GM11168 (cell line): ENCODE measurements at regions not wholly inside any gene's neighbourhood (a gene's known extent, or its start where the extent isn't known, plus 50 kb on each side); places are given as distances from the start of the nearest gene placed in this dataset.

Source experiments
- in situ Hi-C: fragments of 300-500 bp; cut with MboI; formaldehyde crosslinking; loops from one replicate; pipeline ENCODE4 v1.12.0; 2022; ENCODE audit warnings: low sequenced_read_pairs; ENCODE audit not compliant: unreplicated experiment

- in situ Hi-C loops: no loop called here
These were observed 113.1 kb downstream of the C9orf50 start for GRCh38 chr9:129507805-129508204.

GRCh38 chr9:129506892-129507291, 114.0 kb downstream of the C9orf50 start:
- in situ Hi-C loops: no loop called here

GRCh38 chr9:129506041-129506440, 114.9 kb downstream of the C9orf50 start:
- in situ Hi-C loops: no loop called here

GRCh38 chr9:129505270-129505902, 115.5 kb downstream of the C9orf50 start:
- in situ Hi-C loops: no loop called here

DNA sequence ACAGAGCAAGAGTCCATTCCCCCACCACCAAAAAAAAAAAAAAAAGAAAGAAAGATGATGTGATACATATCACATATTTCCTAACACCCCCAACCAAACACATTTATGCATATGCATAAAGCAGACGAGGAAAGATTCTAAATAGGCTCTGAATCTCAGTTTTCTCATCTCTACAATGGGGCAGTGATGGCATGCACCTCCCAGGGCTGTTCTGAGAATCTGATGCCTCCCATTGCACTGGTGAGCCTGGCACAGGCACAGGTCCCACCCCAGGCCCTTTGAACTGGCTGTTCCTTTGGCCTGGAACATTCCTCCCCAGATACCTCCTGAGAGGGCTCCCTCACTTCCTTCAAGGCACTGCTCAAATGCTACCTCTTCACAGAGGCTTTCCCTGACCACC, 116.5 kb downstream of the C9orf50 start:
- in situ Hi-C loops: no loop called here

DNA sequence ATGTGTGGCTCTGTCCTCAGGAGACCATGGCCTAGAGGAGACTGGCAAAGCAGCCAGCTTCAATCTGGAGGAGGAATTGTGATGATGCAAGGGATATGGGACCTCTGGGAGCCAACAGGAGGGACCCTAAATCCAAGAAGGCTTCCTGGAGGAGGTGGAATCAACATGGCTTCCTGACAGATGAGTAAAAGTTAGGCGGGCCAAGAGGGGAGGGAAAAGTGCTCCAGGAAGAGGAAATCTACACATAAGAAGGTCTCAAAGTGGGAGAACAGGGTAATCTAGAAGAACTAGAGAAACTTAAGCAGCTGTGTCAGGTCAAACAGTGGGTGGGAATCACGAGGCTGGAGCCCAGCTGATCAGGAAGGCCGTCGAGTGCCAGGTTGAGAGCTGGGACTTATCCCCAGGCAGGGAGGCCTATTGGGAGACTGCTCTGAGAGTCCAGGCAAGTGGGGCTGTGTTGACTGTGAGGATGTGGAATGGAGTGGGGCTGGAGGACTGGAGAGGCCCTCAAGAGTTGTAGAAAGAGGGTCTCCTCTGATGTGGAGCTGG, 119.1 kb downstream of the C9orf50 start:
- in situ Hi-C loops: no loop called here

GRCh38 chr9:129500863-129501770, 119.8 kb downstream of the C9orf50 start:
- in situ Hi-C loops: no loop called here

GRCh38 chr9:129500161-129500862, 120.6 kb downstream of the C9orf50 start:
- in situ Hi-C loops: no loop called here

- in situ Hi-C loops: no loop called here
These were observed 122.2 kb downstream of the C9orf50 start for GRCh38 chr9:129498451-129499384.

- in situ Hi-C loops: no loop called here
These were observed 123.0 kb downstream of the C9orf50 start for GRCh38 chr9:129497813-129498450.

DNA sequence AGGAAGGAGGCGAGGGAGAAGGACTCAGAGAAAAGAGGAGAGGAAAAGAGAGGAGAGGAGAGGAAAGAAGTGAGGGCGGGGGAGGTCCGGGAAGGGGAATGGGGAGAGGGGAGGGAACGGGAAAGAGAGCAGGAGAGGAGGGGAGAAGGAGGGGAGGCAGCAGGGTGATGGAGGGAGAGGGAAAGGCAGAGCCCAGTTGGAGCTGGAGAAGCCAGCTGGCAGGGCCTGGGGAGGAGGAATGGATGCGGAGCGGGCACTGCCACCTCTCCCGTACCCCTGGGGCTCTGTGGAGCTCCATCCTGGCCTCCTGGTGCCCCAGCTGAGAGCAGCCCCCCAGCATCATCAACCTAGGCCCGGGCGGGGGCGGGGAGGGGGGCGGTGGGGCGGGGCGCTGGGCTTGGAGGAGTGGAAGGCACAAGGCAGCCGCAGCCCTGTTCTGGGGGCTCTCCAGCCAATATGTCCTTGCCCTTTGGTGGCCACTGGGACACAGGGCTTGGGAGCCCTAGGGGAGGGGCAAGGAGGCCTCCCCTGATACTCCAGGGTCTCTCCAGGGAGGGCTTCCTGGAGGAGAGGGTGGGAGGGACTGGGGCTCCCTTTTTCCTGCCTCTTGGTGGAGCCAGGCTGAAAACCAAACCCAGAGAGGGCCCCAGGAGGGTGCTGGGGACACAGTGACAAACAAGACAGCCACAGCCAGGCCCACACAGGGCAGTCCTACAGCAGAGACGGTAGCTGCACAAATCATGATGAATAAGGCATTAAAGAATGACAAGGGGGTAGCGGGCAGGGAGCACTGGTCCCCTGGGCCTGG, 123.7 kb downstream of the C9orf50 start:
- in situ Hi-C loops: no loop called here

DNA sequence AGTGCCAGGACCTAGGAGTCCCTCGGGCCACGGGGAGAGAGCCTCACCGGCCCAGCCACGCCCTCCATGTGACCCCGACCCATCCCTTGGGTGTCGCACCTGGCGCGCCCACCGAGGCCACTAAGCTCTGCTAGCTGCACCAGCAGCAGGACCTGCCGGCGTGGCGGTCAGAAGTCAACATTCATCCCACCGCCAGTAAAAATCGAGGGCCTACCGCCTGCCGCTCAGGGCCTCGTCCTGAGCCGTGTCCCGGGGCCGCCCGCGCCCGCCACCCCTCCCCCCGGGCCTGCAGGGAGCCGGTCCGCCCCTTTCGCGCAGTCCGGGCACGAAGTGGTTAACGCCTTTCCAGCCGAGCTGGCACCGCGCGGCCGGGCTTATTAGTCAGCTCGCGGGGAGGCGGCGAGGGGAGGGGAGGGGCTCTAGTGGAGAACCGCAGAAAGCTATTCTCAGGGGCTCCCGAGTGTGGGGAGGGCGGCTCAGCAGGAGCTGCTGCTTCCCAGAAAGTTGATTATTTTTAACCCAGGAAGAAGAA, 124.4 kb downstream of the C9orf50 start:
- in situ Hi-C loops: no loop called here

DNA sequence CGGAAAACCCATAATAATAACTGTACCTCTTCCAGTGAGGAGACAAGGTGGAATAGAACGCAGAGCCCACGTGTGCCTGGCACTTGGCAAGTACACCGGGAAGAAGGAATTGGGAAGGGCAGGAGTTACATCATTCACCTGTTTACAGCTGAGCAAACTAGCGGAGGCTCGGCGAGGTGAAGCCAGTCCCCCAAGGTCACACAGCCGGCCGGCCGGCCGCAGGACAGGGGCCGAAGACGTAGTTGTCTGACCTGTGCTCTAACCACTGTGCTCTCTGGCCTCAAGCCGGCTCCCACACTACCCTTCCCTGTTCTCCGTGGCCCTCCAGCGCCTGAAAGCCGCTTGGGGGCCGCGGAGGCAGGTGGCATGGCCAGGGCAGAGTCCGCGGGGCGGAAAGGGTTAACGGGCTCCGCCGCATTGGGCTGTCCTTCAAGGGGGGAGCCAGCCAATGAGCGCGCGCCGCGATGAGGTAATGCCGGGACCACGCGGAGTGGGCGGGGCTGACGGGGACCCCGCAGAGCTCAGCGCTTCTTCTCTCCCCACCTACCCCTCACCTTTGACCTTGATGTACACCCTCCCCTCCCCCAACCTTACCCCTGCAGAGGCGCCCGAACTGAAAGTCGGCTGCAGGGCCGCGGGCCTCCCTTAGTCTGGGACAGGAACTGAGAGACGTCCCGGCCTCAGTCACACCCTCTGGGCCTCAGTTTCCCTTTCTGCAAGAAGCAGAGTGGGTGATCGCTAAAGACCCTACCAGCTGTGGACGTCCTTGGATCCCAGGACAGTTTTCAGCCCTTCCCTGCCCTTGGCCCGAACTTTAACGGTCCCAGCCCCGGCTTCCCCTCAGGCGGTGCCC, 125.1 kb downstream of the C9orf50 start:
- in situ Hi-C loops: no loop called here

- in situ Hi-C loops: no loop called here
These were observed 126.7 kb downstream of the C9orf50 start for GRCh38 chr9:129494113-129494789.

- in situ Hi-C loops: no loop called here
These were observed 127.2 kb downstream of the C9orf50 start for GRCh38 chr9:129493706-129494047.

- in situ Hi-C loops: no loop called here
These were observed 127.7 kb downstream of the C9orf50 start for GRCh38 chr9:129493002-129493705.
